HG02943 (cell line): ENCODE measurements at regions not wholly inside any gene's neighbourhood (a gene's known extent, or its start where the extent isn't known, plus 50 kb on each side); places are given as distances from the start of the nearest gene placed in this dataset.
"Not testable (repeated sequence)": the region's sequence is repeated elsewhere in the genome, so short reads cannot be mapped to it uniquely, and the experiment has no call there.

Experiments
- ATAC-seq: cut with Tn5 transposase; IDR thresholded peaks from one replicate; pipeline ENCODE4 v1.9.1; 2021; ENCODE audit warnings: mild to moderate bottlenecking, low read depth, moderate library complexity; ENCODE audit not compliant: unreplicated experiment

DNA sequence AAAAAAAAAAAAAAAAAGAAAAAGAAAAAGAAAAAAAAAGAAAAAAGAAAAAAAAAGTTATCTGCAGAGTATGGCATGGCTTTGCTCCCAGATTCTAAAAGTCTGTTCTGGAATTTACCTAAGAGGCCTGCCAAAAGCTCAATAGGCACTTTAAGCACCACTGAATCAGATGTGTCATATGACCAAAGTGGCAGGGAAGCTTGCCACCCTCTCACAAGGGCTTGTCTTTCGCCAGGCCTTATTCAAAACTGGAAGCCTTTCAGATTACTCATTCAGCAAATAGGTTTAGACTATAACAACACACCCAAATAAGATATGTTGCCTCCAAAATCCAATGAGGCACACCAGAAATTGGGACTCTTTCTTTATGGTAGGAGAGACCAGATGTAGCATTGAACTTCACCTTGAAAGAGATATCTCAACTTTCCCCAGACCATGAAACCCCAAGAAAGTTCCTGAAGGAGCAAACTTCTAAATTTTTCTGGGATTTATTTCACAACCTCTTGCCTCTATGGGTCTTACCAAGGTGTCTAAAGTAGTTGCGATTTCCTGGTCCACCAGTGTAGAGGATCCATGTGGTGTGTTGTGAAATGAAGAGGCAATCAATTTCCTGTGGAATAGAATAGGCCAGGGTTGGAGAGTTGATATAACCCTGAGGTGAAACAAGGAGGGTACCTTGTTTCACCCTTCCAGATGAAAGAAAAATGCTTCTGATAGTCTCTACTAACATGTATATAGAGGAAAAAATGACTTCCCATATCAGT lies 218.8 kb downstream of the DAD1 start:
- ATAC-seq: no peak

DNA sequence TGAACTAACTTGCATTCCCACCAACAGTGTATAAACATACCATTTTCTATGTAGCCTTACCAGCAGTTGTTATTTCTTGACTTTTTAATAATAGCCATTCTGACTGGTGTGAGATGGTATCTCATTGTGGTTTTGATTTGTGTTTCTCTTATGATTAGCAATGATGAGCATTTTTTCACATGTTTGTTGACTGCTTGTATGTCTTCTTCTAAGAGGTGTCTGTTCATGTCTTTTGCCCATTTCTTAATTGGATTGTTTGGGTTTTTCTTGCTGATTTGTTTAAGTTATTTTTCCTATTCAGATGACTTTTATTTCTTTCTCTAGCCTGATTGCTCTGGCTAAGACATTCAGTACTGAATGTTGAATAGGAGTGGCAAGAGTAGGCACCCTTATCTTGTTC lies 230.3 kb downstream of the DAD1 start:
- ATAC-seq: no peak

DNA sequence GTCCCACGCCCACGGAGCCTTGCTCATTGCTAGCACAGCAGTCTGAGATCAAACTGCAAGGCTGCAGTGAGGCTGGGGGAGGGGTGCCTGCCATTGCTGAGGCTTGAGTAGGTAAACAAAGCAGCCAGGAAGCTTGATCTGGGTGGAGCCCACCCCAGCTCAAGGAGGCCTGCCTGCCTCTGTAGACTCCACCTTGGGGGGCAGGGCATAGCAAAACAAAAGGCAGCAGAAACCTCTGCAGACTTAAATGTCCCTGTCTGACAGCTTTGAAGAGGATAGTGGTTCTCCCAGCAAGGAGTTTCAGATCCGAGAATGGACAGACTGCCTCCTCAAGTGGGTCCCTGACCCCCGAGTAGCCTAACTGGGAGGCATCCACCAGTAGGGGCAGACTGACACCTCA lies 239.7 kb downstream of the DAD1 start:
- not testable (repeated sequence) for ATAC-seq

DNA sequence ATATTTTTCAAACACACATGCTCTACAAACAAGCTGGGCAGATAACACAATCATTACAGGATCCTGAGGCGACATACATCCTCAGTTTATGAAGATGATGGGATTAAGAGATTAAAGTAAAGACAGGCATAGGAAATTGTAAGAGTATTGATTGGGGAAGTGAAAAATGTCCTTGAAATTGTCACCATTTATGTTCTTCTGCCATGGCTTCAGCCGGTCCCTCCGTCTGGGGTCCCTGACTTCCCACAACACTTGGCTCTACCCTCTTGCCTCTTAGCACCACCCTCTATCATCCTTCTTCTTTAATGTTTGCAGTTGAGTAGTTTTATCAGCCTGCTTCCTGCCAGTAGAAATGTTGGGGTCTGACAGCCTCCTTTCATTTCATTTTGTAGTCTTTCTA lies 244.4 kb downstream of the DAD1 start:
- ATAC-seq: no peak

DNA sequence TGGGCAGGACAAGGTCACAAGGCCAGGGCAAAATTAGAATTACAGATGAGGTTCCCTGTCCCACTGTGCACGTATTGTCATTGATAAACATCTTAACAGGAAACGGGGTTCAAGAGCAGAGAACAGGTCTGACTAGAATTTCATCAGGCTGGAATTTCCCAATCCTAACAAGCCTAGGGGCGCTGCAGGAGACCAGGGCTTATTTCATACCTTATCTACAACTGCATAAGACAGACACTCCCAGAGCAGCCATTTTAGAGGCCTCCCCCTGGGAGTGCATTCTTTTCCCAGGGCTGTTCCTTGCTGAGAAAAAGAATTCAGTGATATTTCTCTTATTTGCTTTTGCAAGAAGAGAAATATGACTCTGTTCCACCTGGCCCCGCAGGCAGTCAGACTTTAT lies 244.8 kb downstream of the DAD1 start:
- not testable (repeated sequence) for ATAC-seq

DNA sequence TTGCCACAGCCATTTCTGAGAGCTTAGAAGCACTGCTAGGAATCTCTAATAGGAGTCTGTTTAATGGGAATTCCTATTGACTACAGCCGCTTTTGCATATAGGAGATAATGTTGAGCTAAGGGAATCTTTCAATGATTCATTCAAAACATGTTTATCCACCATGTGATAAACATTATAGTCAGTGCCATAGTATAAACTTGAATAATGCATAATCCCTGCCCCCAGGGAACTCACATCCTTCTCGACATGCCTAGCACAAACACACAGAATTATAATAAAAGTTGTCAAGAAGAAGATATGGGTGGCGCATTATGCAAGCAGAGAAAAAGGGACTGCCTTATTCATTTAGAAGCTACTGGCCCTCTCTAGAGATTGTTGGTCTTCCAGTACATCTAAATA lies 248.0 kb downstream of the DAD1 start:
- ATAC-seq: no peak

DNA sequence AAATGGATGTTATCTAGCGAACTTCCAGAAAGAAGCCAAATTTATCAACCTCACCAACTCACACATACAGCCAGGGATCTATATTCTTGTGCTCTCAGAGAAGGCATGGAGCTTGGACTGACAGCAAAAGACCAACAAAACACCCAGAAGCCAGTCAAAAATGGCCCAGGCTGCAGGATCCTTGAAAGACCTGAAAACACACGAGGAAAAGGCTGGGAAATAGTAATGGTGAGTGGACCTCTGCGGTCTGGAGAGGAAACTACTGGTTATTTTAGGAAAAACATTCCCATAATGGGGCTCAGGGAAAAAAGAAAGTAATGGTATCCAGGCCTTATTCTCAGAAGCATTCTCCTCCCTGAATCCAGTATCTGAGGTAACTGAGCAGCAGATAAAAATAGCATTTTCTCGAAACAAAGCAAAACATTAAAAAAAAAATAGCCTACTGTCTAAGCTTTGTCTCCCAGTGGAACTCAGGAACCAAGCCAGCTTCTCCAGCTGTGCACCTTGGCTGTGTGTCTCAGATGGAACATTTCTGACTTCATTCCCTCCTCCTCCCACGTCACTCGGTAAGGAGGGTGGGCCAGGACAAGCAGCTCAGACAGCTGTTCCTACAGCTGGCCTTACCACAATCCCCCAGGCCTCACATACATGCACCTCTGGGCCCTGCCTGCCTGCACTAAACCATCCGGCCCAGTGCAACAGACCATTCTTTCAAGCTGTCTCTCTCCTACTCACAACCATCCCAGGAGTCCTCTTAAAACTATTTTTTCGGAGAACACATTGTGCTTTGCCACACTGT lies 249.9 kb downstream of the DAD1 start:
- no peak for ATAC-seq

DNA sequence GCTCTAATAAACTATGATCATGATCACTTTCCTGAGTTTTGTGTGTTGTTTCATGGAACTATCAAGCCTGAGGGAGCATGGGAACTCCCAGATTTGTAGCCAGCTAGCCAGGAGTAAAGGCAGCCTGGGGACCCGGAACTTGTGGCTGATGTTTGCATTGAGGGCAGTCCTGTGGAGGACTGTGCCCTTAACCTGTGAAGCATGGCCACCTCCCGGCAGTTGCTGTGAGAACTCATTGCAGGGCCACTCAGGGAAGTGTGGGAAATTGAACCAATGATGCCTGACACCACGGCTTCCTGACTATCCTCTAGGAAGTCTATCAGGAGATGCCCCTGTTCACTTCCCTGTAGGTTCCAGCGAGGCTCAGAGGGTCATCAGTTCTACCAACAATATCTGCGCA lies 250.6 kb downstream of the DAD1 start:
- ATAC-seq: no peak

DNA sequence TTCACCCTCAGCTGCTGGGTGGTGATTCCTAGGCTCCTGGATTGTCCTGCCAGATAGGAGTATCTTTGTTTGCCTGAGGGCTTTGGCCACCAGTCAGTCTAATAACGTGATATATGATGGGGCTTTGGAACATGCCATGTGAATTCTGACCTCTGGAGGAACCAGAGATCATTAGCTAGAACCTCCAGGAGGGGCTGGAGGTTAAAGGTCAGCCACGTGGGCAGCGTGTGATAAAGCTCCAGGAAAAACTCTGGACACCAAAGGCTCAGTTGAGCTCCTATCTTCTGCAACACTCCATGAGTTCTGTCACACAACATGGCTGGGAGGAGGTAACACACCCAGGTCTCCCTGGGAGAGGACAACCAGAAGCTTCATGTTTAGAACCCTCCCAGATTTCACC lies 251.1 kb downstream of the DAD1 start:
- ATAC-seq: no peak

DNA sequence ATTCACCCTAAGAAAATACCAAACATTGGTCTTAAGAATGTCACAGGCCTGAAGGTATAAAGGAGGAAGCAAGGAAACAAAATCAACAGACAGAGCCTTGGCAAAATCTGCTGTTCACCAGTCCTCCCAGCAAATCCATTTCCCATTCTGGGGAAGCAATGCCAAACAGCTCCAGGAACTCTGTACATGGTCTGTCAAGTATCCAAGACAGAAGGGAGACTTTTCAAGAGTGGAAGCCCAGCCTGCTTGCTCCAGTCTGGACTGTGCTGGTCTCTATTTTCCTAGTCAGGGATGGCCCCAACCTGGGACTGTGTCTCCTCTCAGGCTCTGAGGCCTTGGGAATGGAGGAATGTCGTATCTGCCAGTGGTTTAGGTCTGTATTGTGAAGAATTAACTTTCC lies 251.5 kb downstream of the DAD1 start:
- ATAC-seq: no peak

DNA sequence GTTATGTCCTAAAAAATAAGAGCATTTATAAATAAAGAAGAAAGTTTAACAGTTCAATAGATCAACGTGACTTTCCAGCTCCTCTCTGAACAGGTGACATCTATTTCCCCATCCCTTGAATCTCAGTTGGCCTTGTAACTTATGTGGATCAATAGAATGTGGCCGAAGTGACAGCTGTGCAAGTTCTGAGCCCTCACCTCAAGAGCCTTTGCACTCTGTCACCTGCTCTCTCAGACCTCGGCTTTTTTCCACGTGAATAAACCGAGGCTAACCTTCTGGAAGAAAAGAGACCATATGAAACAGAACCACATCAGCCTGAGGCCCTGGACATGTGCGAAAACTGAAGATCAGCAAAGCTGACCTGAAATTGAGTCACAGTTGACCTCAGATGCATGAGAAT lies 253.0 kb downstream of the DAD1 start:
- no peak for ATAC-seq

DNA sequence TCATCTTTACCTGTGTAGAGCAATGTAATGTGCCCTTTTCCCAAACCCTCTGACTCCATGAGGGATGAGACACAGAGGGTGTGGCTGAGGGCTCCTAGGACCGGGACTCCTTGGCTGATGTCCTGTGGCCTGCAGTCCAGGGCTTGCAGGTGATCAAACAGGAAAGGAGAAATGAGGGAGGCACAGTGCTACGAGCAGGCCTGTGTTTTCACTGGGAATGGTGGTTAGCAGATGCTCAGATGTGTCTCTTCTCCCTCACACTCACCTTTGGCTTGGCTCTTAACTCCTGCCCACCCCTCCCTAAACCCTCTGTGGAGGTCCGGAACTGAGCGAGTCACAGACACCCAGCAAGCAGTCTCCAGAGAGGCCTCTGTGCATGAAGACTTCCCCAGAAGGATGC lies 254.4 kb downstream of the DAD1 start:
- ATAC-seq: no peak

DNA sequence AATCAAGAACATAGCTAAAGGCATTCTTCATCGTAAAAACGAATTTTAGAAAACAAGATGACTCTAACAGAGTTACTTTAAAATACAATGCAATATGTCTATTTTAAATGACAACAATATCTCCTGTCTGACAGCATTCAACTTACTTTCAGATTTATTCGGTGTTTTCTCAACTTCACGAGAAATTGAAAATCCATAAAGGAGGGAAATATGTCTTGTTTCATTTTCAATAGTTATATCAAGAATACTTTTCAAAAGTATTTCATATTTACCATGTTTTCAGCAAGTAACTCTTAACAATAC lies 254.8 kb downstream of the DAD1 start:
- no peak for ATAC-seq

DNA sequence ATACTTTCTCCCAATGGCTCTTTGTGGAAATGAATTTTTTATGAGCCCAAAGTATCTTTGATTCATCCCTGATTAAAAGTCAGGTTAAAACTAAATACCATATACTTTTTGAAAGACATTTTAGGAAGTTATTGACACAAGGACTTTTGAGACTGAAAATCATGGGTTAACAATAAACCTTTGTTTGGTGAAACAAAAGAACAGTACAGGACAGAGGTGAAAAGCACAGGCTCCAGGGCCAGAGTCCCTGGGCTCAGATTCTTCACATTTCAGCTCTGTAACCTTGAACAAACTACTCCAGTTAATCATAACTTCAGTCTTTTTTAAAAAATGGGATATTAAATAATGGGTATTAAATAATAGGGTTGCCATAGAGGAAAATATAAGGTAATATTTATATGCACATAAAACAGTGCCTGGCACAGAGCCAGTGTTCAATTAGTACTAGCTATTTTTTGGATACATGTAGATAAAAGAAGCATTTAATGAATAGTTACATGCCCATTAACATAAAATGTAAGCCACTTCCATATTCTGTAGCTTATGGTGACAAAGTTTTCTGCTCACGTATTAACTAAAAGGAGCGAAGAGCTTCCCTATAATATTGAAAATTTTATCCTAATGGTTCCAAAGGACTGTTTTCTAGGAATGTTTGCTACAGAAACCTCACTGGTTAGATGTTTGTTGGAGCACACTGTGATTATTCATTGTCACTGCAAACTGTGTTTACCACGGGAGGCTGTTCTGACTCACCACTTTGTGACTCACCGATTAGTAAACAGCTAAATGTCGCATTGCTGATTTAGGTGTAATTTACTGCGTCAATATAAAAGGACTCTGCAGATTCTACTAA lies 255.4 kb downstream of the DAD1 start:
- no peak for ATAC-seq

DNA sequence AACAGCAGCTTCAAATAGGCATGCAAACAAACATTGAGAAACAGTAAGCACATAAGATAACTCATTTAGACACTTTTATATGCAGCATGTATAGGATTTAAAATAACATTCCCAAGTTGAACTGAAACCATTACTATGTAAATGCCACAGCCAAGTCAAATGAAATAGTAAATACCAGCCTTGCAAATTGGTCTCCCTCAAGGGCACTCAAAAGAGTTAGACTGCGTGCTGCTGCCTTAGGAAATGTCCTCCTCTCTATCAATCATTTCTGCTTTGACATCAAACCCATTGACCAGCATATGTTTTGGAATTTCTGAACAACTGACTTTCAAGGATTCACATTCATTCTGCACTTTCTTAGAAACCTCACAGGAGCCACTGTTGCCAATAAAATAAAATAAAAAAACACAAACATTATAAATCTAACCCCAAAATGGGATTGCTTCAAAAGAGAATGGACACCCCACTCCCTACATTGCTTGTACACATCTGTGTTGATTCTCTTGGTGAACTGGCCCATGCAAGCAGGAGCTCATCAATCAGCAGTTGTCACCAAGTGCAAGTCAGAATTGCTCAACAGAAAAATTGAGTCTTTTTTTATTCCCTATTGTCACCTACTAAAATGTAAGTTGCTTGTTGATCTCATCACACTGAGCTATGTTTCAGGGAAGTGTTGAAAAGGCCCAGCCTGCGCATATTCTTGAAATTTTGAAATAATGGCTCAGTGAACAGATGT lies 256.2 kb downstream of the DAD1 start:
- ATAC-seq: no peak

DNA sequence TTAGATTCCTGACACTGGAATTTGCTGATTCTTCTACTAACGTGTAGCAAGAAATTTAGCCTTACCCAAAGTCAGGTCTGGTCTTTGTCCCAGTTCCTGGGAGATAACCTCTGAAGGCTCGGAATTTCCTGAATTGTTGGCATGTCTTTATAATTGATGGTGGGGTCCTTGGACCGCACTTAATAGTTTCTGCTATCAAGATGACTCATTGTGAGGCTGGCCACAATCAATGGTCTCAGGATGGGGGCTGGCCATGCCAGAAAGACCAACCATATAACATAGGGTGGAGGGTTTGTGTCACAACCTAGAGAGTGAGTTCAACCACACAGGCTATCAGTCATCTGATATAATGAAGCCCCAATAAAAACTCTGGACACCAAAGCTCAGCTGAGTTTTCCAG lies 259.7 kb downstream of the DAD1 start:
- no peak for ATAC-seq

DNA sequence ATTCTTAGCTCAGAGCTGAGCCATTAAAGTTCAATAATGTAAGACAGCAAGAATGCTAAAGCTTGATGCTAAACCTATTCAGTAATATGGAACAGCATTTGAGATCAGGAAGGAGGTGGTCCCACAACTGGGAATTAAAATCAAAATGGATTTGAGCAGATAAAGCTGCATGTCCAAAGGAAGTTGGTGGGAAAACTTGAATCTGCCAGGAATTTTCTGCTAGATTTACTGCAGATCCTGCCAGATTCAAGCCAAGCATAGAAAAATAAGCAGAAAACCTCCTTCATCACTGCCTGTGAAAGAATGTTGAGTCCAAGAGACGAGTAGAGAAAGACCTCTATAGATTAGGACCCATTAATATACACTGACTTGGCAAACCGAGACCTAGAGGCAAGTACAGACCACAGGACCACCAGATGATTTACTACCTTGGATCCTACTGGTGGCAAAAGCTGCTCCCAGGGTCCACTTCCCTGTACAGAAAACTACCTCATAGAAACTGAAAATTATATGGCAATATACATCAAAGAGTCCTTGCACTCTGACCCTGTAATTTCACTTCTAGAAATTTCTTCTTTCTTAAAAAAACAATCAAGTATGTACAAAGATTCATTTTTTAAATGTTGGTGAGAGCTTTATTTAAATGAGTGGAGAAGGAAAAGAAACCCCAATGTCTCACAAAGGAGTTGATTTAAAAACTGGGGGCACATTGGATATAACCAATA lies 263.2 kb downstream of the DAD1 start:
- no peak for ATAC-seq

DNA sequence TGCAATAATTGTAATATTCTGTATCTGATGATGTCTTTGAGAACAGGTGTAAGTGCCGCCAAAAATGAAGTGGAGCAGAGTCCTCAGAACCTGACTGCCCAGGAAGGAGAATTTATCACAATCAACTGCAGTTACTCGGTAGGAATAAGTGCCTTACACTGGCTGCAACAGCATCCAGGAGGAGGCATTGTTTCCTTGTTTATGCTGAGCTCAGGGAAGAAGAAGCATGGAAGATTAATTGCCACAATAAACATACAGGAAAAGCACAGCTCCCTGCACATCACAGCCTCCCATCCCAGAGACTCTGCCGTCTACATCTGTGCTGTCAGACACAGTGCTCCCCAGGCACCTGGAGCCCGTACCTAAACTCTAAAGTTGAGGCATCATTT lies 268.7 kb downstream of the DAD1 start:
- no peak for ATAC-seq

DNA sequence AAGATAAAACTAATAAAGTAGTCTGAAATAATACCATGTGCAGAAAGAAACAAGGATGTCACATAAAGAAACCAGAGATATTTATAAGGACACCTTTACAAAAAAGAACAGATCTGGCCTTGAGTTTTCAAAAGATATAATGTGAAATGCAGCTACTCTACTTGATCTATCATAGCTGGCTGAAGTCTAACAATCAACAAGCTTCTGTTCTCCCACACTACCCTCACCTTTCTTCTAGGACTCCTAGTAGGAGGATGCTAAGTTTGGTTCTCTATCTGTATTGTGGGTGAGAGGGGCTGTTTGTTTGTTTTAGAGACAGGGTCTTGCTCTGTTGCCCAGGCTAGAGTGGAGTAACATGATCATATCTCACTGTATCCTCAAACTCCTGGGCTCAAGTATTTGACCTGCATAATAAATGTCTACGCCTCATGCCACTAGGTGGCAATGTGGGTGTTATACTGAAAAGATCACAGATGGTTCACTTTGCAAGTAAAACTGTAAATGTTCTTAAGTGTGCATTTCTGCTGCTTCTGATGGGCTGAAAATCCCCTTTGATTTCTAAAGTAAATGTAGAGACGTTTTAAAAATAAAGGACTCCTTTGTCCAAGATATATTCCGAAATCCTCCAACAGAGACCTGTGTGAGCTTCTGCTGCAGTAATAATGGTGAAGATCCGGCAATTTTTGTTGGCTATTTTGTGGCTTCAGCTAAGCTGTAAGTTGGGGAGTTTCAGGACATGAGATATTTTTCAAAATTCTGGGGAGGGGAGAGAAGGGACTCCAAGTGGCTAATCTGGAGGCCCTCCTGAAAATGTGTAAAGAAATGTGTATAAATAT lies 269.3 kb downstream of the DAD1 start:
- no peak for ATAC-seq
